SK-N-SH (cell line): ENCODE measurements at regions not wholly inside any gene's neighbourhood (a gene's known extent, or its start where the extent isn't known, plus 50 kb on each side); places are given as distances from the start of the nearest gene placed in this dataset.

Experiments
- CTCF ChIA-PET: fragments of 300-600, 350-600 bp; formaldehyde crosslinking; extraction: SDS; loops from one replicate; lab custom pipeline; 2021; lab: Yijun Ruan, JAX
- POLR2A ChIA-PET: fragments of 350-600 bp; sonication (Branson Sonifier 250); formaldehyde crosslinking; extraction: SDS; loops from one replicate; lab custom pipeline; 2020; ENCODE audit warnings: antibody characterized with exemption, inconsistent platforms; lab: Yijun Ruan, JAX
- DNase-seq: peaks from one replicate; pipeline ENCODE4 v3.0.0; 2012
- H2AFZ ChIP-seq: fragments of 200-600 bp; sonication (generic); 2 replicates; pipeline ENCODE4 v1.8.1; 2016; ENCODE audit warnings: antibody characterized with exemption, mild to moderate bottlenecking, low read depth
- H3F3A ChIP-seq: fragments of 200-600 bp; sonication (generic); replicated peaks from 2 replicates; pipeline ENCODE3; 2016; ENCODE audit warnings: antibody characterized with exemption, mild to moderate bottlenecking; ENCODE audit not compliant: insufficient read depth
- H3K27ac ChIP-seq, 2 experiments: fragments of 200-500 bp in 1 of 2; fragments of 200-600 bp in 1 of 2; sonication (Bioruptor generic) in 1 of 2; sonication (generic), shearing (Covaris generic) in 1 of 2; 2 replicates each; pipeline versions ENCODE4 v1.5.1 to v1.6.1; 2014 to 2016; ENCODE audit warnings: low read depth in 2 of 2, inconsistent platforms in 1 of 2, low read length in 1 of 2, mild to moderate bottlenecking in 1 of 2, mixed read lengths in 1 of 2
- H3K27me3 ChIP-seq: fragments of 200-600 bp; sonication (generic), shearing (Covaris generic); 2 replicates; pipeline ENCODE4 v1.6.1; 2016; ENCODE audit warnings: mixed run types; ENCODE audit not compliant: insufficient read depth
- H3K36me3 ChIP-seq, 2 experiments: fragments of 200-500 bp in 1 of 2; fragments of 200-600 bp in 1 of 2; sonication (Bioruptor generic) in 1 of 2; sonication (generic) in 1 of 2; replicated peaks in 1 of 2; 2 replicates each; pipeline versions ENCODE3 to v1.5.1; 2014 to 2016; ENCODE audit warnings: low read length in 1 of 2, mild to moderate bottlenecking in 1 of 2; ENCODE audit not compliant: insufficient read depth in 2 of 2, control insufficient read depth in 1 of 2
- H3K4me1 ChIP-seq, 2 experiments: fragments of 200-500 bp in 1 of 2; fragments of 200-600 bp in 1 of 2; sonication (Bioruptor generic) in 1 of 2; sonication (generic), shearing (Covaris generic) in 1 of 2; 2 replicates each; pipeline versions ENCODE4 v1.5.1 to v1.6.1; 2014 to 2016; ENCODE audit warnings: low read depth in 1 of 2, low read length in 1 of 2, mixed run types in 1 of 2; ENCODE audit not compliant: insufficient read depth in 2 of 2, control insufficient read depth in 1 of 2
- H3K4me2 ChIP-seq: fragments of 200-600 bp; sonication (generic), shearing (Covaris generic); 2 replicates; pipeline ENCODE4 v1.6.1; 2017; ENCODE audit warnings: mixed run types
- H3K4me3 ChIP-seq, 2 experiments: fragments of 200-500 bp in 1 of 2; fragments of 200-600 bp in 1 of 2; sonication (Bioruptor generic) in 1 of 2; sonication (generic), shearing (Covaris generic) in 1 of 2; 2 replicates each; pipeline versions ENCODE4 v1.5.1 to v1.8.1; 2014 to 2016; ENCODE audit warnings: low read depth in 2 of 2, inconsistent platforms in 1 of 2, low read length in 1 of 2, mild to moderate bottlenecking in 1 of 2, mixed read lengths in 1 of 2, moderate library complexity in 1 of 2
- H3K79me2 ChIP-seq: fragments of 200-600 bp; sonication (generic); 2 replicates; pipeline ENCODE4 v1.8.1; 2017; ENCODE audit warnings: mild to moderate bottlenecking; ENCODE audit not compliant: insufficient read depth
- H3K9ac ChIP-seq: fragments of 200-600 bp; sonication (generic); 2 replicates; pipeline ENCODE4 v1.6.1; 2017; ENCODE audit warnings: mixed run types
- H3K9me2 ChIP-seq: fragments of 200-600 bp; sonication (generic); 2 replicates; pipeline ENCODE4 v1.6.1; 2017; ENCODE audit warnings: mixed run types
- H3K9me3 ChIP-seq: fragments of 200-600 bp; sonication (generic); 2 replicates; pipeline ENCODE4 v1.6.1; 2017; ENCODE audit warnings: mixed run types, mild to moderate bottlenecking, moderate library complexity
- H4K20me1 ChIP-seq: fragments of 200-600 bp; sonication (generic); 2 replicates; pipeline ENCODE4 v1.6.1; 2017; ENCODE audit warnings: mild to moderate bottlenecking, mixed run types; ENCODE audit not compliant: insufficient read depth
- CHD2 ChIP-seq: fragments of 150-350 bp; IDR thresholded peaks from 2 replicates; pipeline ENCODE4 v1.6.1; 2018; ENCODE audit warnings: low read length; ENCODE audit not compliant: partially characterized antibody
- ELF1 ChIP-seq: IDR thresholded peaks from 2 replicates; pipeline ENCODE4 v1.4.0; 2012
- EP300 ChIP-seq, 2 experiments: IDR thresholded peaks; 2 replicates each; pipeline versions ENCODE4 v1.4.0 to v1.6.1; 2012; ENCODE audit warnings: borderline replicate concordance in 1 of 2, low read depth in 1 of 2, low read length in 1 of 2
- FOSL2 ChIP-seq: IDR thresholded peaks from 2 replicates; pipeline ENCODE4 v1.4.0; 2012; ENCODE audit warnings: low read depth, mild to moderate bottlenecking, moderate library complexity, borderline replicate concordance
- FOXJ3 ChIP-seq: sonication (generic); formaldehyde crosslinking; IDR thresholded peaks from 2 replicates; pipeline ENCODE4 v1.5.1; 2020; ENCODE audit warnings: mild to moderate bottlenecking, missing genetic modification reagents
- GABPA ChIP-seq: IDR thresholded peaks from 2 replicates; pipeline ENCODE4 v1.4.0; 2012; ENCODE audit warnings: low read depth, mild to moderate bottlenecking
- IRF3 ChIP-seq: fragments of 150-350 bp; IDR thresholded peaks from 2 replicates; pipeline ENCODE4 v1.6.1; 2016; ENCODE audit warnings: mild to moderate bottlenecking, low read depth, low read length
- JUND ChIP-seq: IDR thresholded peaks from 2 replicates; pipeline ENCODE4 v1.4.0; 2012
- NRF1 ChIP-seq: IDR thresholded peaks from 2 replicates; pipeline ENCODE4 v1.6.1; 2012; ENCODE audit warnings: low read depth, mild to moderate bottlenecking, low read length
- POLR2AphosphoS5 ChIP-seq: IDR thresholded peaks from 2 replicates; pipeline ENCODE4 v1.6.1; 2012; ENCODE audit warnings: low read depth, low read length
- REST ChIP-seq: IDR thresholded peaks from 2 replicates; pipeline ENCODE4 v1.6.1; 2012; ENCODE audit warnings: mild to moderate bottlenecking, low read depth, low read length, moderate library complexity
- SIN3A ChIP-seq: IDR thresholded peaks from 2 replicates; pipeline ENCODE4 v1.6.1; 2012; ENCODE audit warnings: low read depth, mild to moderate bottlenecking, low read length, moderate library complexity, borderline replicate concordance
- SMC3 ChIP-seq: IDR thresholded peaks from 2 replicates; pipeline ENCODE4 v1.6.1; 2012; ENCODE audit warnings: low read depth, low read length, improper control_type of control experiment
- USF1 ChIP-seq: IDR thresholded peaks from 2 replicates; pipeline ENCODE4 v1.4.0; 2012; ENCODE audit warnings: low read depth, borderline replicate concordance
- YY1 ChIP-seq: IDR thresholded peaks from 2 replicates; pipeline ENCODE4 v1.4.0; 2012; ENCODE audit warnings: low read depth, mild to moderate bottlenecking
- ZBTB33 ChIP-seq: IDR thresholded peaks from 2 replicates; pipeline ENCODE4 v1.4.0; 2012; ENCODE audit warnings: low read depth, borderline replicate concordance
- WGBS: methylation state at CpG from one replicate; pipeline ENCODE4 v1.1.6; 2017; ENCODE audit warnings: low lambda C conversion rate; 5-methylcytosine and 5-hydroxymethylcytosine counted together
- TF ChIP-seq, protein P1 (sequence below): IDR thresholded peaks from 2 replicates; pipeline ENCODE4 v1.4.0; 2012; ENCODE audit warnings: low read depth
- TF ChIP-seq, protein P2 (sequence below): IDR thresholded peaks from 2 replicates; pipeline ENCODE4; 2012

DNA sequence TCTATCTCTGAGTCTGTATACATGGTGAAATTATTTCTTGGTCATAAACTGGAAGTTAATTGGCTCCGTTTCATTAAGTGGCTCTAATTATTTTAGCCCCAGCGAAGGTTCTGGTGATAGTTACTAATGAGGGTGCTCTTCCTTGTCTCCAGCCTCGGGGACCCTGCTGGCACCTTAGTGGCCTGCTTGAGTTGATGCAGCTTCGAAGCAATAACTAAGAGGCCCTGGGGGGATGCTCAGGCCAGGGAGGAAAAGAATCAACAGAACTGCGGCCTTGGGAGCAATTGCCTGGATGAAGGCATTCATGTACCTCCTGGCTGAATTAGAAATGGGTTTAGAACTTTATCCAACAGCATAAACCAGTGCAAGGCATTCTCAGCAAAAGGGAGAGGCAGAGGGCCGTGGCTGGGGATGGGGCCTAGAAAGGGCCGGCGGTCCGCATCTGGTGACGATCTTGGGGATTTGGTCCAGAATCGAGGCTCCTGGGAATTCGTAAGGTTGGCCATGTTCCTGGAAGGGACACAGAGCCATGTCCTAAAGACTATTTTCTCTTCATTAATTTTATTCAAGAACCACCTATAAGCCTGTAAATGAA is 100.0 kb upstream of the AJAP1 start:
- no peak overlapping the region for H3K27ac ChIP-seq
- no peak overlapping the region for H3K4me2 ChIP-seq
- no peaks in the 10 kb centered on the region for H3K27me3 ChIP-seq
- H3K9me2 ChIP-seq: no peaks in the 10 kb centered on the region
- DNase-seq: no peak
- no peaks in the 10 kb centered on the region for H3K9me3 ChIP-seq
- no peaks in the 10 kb centered on the region for H3K79me2 ChIP-seq
- H3F3A ChIP-seq: no peaks in the 10 kb centered on the region
- no peaks in the 10 kb centered on the region for H3K4me1 ChIP-seq
- no peak overlapping the region for H3K4me3 ChIP-seq
- POLR2A ChIA-PET: no interaction called here
- no peaks in the 10 kb centered on the region for H3K36me3 ChIP-seq
- no peak overlapping the region for H2AFZ ChIP-seq
- TF ChIP-seq ZBTB33 (no peak), REST (no peak), POLR2AphosphoS5 (no peak), FOSL2 (no peak), YY1 (no peak), JUND (no peak), CHD2 (no peak), SMC3 (no peak), USF1 (no peak), EP300 (IDR thresholded peaks at IDR 0.05; ENCODE audit: borderline replicate concordance in 1 of 2, low read depth in 1 of 2, low read length in 1 of 2) (no peak), IRF3 (no peak), ELF1 (no peak), SIN3A (no peak), GABPA (no peak), NRF1 (no peak), FOXJ3 (CRISPR knock-in tag) (no peak)
- TF ChIP-seq, protein P1, sequence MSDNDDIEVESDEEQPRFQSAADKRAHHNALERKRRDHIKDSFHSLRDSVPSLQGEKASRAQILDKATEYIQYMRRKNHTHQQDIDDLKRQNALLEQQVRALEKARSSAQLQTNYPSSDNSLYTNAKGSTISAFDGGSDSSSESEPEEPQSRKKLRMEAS: no peak
- TF ChIP-seq, protein P2, sequence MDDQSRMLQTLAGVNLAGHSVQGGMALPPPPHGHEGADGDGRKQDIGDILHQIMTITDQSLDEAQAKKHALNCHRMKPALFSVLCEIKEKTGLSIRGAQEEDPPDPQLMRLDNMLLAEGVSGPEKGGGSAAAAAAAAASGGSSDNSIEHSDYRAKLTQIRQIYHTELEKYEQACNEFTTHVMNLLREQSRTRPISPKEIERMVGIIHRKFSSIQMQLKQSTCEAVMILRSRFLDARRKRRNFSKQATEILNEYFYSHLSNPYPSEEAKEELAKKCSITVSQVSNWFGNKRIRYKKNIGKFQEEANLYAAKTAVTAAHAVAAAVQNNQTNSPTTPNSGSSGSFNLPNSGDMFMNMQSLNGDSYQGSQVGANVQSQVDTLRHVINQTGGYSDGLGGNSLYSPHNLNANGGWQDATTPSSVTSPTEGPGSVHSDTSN: no peak
- TF ChIP-seq, all 33 proteins: peak for 0
- CTCF ChIA-PET: no interaction called here
- WGBS: 40% methylated on average over 12 of the region's 12 CpGs
- Histone ChIP-seq H3K9ac (no peak overlapping the region), H4K20me1 (no peaks in the 10 kb centered on the region)
